Mesodermal cell (in vitro differentiated cells): ENCODE measurements at regions not wholly inside any gene's neighbourhood (a gene's known extent, or its start where the extent isn't known, plus 50 kb on each side); places are given as distances from the start of the nearest gene placed in this dataset.
A peak's percentile ranks its signal among the peaks of the same experiment; 100 is the strongest.
"Not testable (repeated sequence)": the region's sequence is repeated elsewhere in the genome, so short reads cannot be mapped to it uniquely, and the experiment has no call there.

ENCODE experiments used
- H3K27ac ChIP-seq: 2 replicates; pipeline ENCODE4 v1.7.0; 2013; ENCODE audit warnings: mild to moderate bottlenecking, low read depth, low read length, moderate library complexity; ENCODE audit not compliant: severe bottlenecking
- H3K36me3 ChIP-seq: 2 replicates; pipeline ENCODE4 v1.7.1; 2013; ENCODE audit warnings: mild to moderate bottlenecking, low read length, moderate library complexity; ENCODE audit not compliant: control insufficient read depth, insufficient read depth
- H3K4me1 ChIP-seq: one replicate; pipeline ENCODE4 v1.7.1; 2013; ENCODE audit warnings: mild to moderate bottlenecking, low read length; ENCODE audit not compliant: insufficient read depth, control insufficient read depth, poor library complexity, severe bottlenecking
- H3K4me3 ChIP-seq: 2 replicates; pipeline ENCODE4 v1.7.0; 2013; ENCODE audit warnings: low read length, control low read depth, mild to moderate bottlenecking; ENCODE audit not compliant: insufficient read depth, poor library complexity, severe bottlenecking; ENCODE audit errors: extremely low read depth
- H3K9me3 ChIP-seq: 2 replicates; pipeline ENCODE4 v1.7.1; 2013; ENCODE audit warnings: mild to moderate bottlenecking, low read length, moderate library complexity; ENCODE audit not compliant: control insufficient read depth
- WGBS, 2 experiments: methylation state at CpG; one replicate each; pipeline ENCODE4 v1.1.5; 2013; ENCODE audit warnings: missing lambda C conversion rate in 2 of 2; ENCODE audit not compliant: insufficient coverage in 2 of 2; 5-methylcytosine and 5-hydroxymethylcytosine counted together

- no peaks in the 10 kb centered on the region for H3K36me3 ChIP-seq
- no peak overlapping the region for H3K27ac ChIP-seq
- no peaks in the 10 kb centered on the region for H3K4me1 ChIP-seq
- H3K9me3 ChIP-seq = no peaks in the 10 kb centered on the region
- no peak overlapping the region for H3K4me3 ChIP-seq
Observed at GRCh38 chr3:152773633-152774032, 61.3 kb upstream of the P2RY1 start.

- not testable (repeated sequence) for H3K4me3 ChIP-seq, H3K36me3 ChIP-seq, H3K9me3 ChIP-seq, H3K27ac ChIP-seq, H3K4me1 ChIP-seq
- WGBS, 2 experiments = 87 to 100% methylated on average over 3 to 4 of the region's 4 CpGs
Observed at GRCh38 chr3:152774230-152774629, 60.7 kb upstream of the P2RY1 start.

GRCh38 chr3:152778022-152778421 is 56.9 kb upstream of the P2RY1 start:
- H3K4me1 ChIP-seq = peaks cover 10% of the 10 kb centered on the region
- no peaks in the 10 kb centered on the region for H3K36me3 ChIP-seq
- no peak overlapping the region for H3K4me3 ChIP-seq
- no peaks in the 10 kb centered on the region for H3K9me3 ChIP-seq
- no CpG with 5 or more reads among the region's 2 CpGs for WGBS, 2 experiments
- no peak overlapping the region for H3K27ac ChIP-seq

GRCh38 chr3:152779653-152780052 is 55.3 kb upstream of the P2RY1 start:
- H3K4me1 ChIP-seq = peaks cover 10% of the 10 kb centered on the region
- H3K27ac ChIP-seq = peak overlapping the region; percentile 95
- H3K4me3 ChIP-seq = no peak overlapping the region
- no peaks in the 10 kb centered on the region for H3K36me3 ChIP-seq
- no CpG with 5 or more reads among the region's 2 CpGs for WGBS, 2 experiments
- H3K9me3 ChIP-seq = no peaks in the 10 kb centered on the region

- Histone ChIP-seq H3K36me3 (no peaks in the 10 kb centered on the region), H3K4me3 (no peak overlapping the region), H3K27ac (no peak overlapping the region), H3K9me3 (peaks cover 4% of the 10 kb centered on the region), H3K4me1 (peaks cover 10% of the 10 kb centered on the region)
- no CpG with 5 or more reads among the region's 2 CpGs for WGBS, 2 experiments
Observed at GRCh38 chr3:152780553-152780952, 54.4 kb upstream of the P2RY1 start.

GRCh38 chr3:152785051-152785450 is 49.9 kb upstream of the P2RY1 start:
- no peaks in the 10 kb centered on the region for H3K36me3 ChIP-seq
- WGBS, 2 experiments = 94 to 95% methylated on average over 4 of the region's 4 CpGs

More at GRCh38 chr3:152785051-152785450, 49.9 kb upstream of the P2RY1 start:
- Histone ChIP-seq H3K4me1 (peaks cover 3% of the 10 kb centered on the region), H3K27ac (no peak overlapping the region), H3K4me3 (no peak overlapping the region), H3K9me3 (peaks cover 23% of the 10 kb centered on the region)
